Skin epidermis (tissue), 12 donors: ENCODE measurements at regions not wholly inside any gene's neighbourhood (a gene's known extent, or its start where the extent isn't known, plus 50 kb on each side); places are given as distances from the start of the nearest gene placed in this dataset.

ENCODE experiments used
- H3K27ac ChIP-seq, 21 experiments: fragments of 200-600 bp; sonication (generic) in 11 of 21; one replicate each; pipeline ENCODE4 v1.5.0; 2020; ENCODE audit warnings: mild to moderate bottlenecking in 3 of 21, inconsistent platforms in 2 of 21, moderate library complexity in 2 of 21
- H3K4me3 ChIP-seq, 7 experiments: fragments of 200-600 bp; sonication (generic) in 2 of 7; one replicate each; pipeline ENCODE4 v1.5.0; 2020; ENCODE audit warnings: inconsistent platforms in 2 of 7, mild to moderate bottlenecking in 2 of 7, moderate library complexity in 1 of 7

- Histone ChIP-seq H3K4me3 (no peak overlapping the region), H3K27ac (no peak overlapping the region)
Observed at GRCh38 chr2:239514754-239515530, 114.1 kb upstream of the HDAC4 start.

GRCh38 chr2:239512054-239512453, 111.2 kb upstream of the HDAC4 start:
- no peak overlapping the region for H3K4me3 ChIP-seq
- H3K27ac ChIP-seq, result no peak overlapping the region

GRCh38 chr2:239509373-239510143, 108.7 kb upstream of the HDAC4 start:
- H3K4me3 ChIP-seq, result no peak overlapping the region
- H3K27ac ChIP-seq, result no peak overlapping the region

- Histone ChIP-seq H3K27ac (no peak overlapping the region), H3K4me3 (no peak overlapping the region)
Observed at GRCh38 chr2:239508261-239508660, 107.4 kb upstream of the HDAC4 start.

GRCh38 chr2:239507576-239508258, 106.9 kb upstream of the HDAC4 start:
- no peak overlapping the region for H3K27ac ChIP-seq
- no peak overlapping the region for H3K4me3 ChIP-seq

GRCh38 chr2:239506961-239507360, 106.1 kb upstream of the HDAC4 start:
- Histone ChIP-seq H3K27ac (no peak overlapping the region), H3K4me3 (no peak overlapping the region)

- H3K27ac ChIP-seq, result no peak overlapping the region
- H3K4me3 ChIP-seq, result no peak overlapping the region
Observed at GRCh38 chr2:239506101-239506857, 105.5 kb upstream of the HDAC4 start.

GRCh38 chr2:239504643-239505235, 103.9 kb upstream of the HDAC4 start:
- no peak overlapping the region for H3K4me3 ChIP-seq
- no peak overlapping the region for H3K27ac ChIP-seq

GRCh38 chr2:239502430-239503186, 101.8 kb upstream of the HDAC4 start:
- H3K27ac ChIP-seq, result peak overlapping the region in 1 of 21 experiments; percentile 12
- no peak overlapping the region for H3K4me3 ChIP-seq

- no peak overlapping the region for H3K4me3 ChIP-seq
- H3K27ac ChIP-seq, result peak overlapping the region in 5 of 21 experiments; percentile 33 to 72 (median 56)
Observed at GRCh38 chr2:239500574-239501550, 100.0 kb upstream of the HDAC4 start.

GRCh38 chr2:239499726-239500573, 99.1 kb upstream of the HDAC4 start:
- no peak overlapping the region for H3K4me3 ChIP-seq
- H3K27ac ChIP-seq, result peak overlapping the region in 7 of 21 experiments; percentile 1 to 72 (median 52)

- Histone ChIP-seq H3K4me3 (no peak overlapping the region), H3K27ac (peak overlapping the region in 3 of 21 experiments; percentile 1 to 63 (median 19))
Observed at GRCh38 chr2:239498981-239499634, 98.3 kb upstream of the HDAC4 start.

- Histone ChIP-seq H3K27ac (peak overlapping the region in 1 of 21 experiments; percentile 63), H3K4me3 (no peak overlapping the region)
Observed at GRCh38 chr2:239498576-239498975, 97.8 kb upstream of the HDAC4 start.

GRCh38 chr2:239496700-239497099, 95.9 kb upstream of the HDAC4 start:
- no peak overlapping the region for H3K27ac ChIP-seq
- no peak overlapping the region for H3K4me3 ChIP-seq

- no peak overlapping the region for H3K27ac ChIP-seq
Observed at GRCh38 chr2:239495791-239496233, 95.0 kb upstream of the HDAC4 start.

GRCh38 chr2:239495175-239495574, 94.4 kb upstream of the HDAC4 start:
- H3K27ac ChIP-seq, result no peak overlapping the region

More at GRCh38 chr2:239495791-239496233, 95.0 kb upstream of the HDAC4 start:
- no peak overlapping the region for H3K4me3 ChIP-seq

More at GRCh38 chr2:239495175-239495574, 94.4 kb upstream of the HDAC4 start:
- H3K4me3 ChIP-seq, result no peak overlapping the region
